Skeletal muscle cell (primary cell): ENCODE measurements at regions not wholly inside any gene's neighbourhood (a gene's known extent, or its start where the extent isn't known, plus 50 kb on each side); places are given as distances from the start of the nearest gene placed in this dataset.
"Not testable (repeated sequence)": the region's sequence is repeated elsewhere in the genome, so short reads cannot be mapped to it uniquely, and the experiment has no call there.

Source experiments
- DNase-seq: peaks from one replicate; pipeline ENCODE4 v3.0.0-alpha.2; 2010; ENCODE audit warnings: low read depth
- H3K4me3 ChIP-seq: 2 replicates; pipeline ENCODE4 v1.5.1; 2011; ENCODE audit warnings: low read depth, mild to moderate bottlenecking, control low read depth, low read length, moderate library complexity

DNA sequence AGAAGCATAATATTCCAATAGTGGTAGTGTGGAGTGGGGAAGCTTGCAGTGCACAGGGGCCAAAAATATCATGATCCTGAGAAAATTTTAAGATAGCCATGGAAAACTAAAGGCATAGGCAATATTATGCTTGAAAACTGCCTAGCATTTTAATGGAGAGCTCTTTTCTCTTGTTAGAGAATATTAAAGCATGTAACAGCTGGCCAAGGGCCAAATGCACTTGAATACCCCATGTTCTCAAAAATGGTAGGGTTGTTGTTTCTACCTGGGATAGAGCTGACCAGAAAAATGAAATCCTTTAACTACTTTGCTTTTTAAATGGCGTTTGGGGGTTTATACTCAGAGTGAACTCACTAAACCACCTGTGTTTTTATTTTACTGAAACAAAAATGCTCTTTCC is 739.6 kb upstream of the SLIT2 start:
- DNase-seq, result no peak
- H3K4me3 ChIP-seq, result no peak overlapping the region

DNA sequence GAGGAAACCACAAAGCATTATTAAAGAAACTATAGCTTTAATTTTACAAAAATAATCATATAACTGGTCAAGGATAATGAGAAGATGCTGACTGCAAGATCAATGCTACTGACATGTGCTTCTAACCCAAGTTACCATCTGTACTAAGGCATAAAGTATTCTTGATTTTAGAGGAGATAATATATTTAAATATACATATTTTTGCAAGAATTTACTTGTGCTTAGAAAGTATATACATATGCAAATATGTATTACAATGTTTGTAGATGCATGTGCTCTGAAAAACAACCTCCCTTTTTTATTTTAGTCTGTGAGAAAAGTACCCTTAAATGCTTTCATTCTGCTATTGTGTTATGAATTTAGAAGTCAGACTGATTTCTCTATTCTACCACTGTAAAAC is 740.7 kb upstream of the SLIT2 start:
- no peak for DNase-seq
- no peak overlapping the region for H3K4me3 ChIP-seq

DNA sequence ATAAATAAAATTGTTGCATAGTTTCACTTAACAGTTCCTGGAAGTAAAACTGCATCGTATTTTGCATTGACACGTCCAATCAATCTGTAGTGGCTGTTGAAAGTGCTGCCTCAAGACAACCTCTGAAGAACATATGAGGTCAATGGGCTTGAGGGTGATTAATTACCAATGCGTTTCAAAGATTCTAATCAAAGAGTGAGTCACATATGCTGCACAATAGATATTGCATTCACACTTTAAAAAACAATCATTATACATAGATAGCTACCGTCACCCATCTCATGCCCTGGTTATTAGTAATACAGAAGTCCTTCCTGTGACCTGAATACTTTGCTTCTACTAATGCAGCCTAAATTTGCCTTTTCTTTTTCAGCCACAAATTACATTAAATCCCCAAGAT is 743.3 kb upstream of the SLIT2 start:
- no peak for DNase-seq
- H3K4me3 ChIP-seq, result no peak overlapping the region

DNA sequence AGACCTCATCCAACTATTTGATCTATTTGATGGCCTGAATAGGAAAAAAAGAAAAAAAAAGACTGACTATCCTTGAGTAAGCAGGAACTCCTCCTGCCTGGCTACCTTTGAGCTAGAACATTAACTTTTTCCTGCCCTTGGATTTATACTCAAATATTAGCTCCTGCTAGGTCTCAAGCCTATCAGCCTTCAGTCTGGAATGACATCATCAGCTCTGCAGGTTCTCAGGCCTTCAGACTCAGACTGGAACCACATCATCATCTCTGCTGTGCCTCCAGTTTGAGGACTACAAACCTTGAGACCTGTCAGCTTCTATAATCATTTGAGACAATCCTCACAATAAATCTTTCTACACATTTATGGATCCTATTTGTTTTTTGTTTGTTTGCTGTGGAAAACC is 754.0 kb upstream of the SLIT2 start:
- no peak overlapping the region for H3K4me3 ChIP-seq
- no peak for DNase-seq

DNA sequence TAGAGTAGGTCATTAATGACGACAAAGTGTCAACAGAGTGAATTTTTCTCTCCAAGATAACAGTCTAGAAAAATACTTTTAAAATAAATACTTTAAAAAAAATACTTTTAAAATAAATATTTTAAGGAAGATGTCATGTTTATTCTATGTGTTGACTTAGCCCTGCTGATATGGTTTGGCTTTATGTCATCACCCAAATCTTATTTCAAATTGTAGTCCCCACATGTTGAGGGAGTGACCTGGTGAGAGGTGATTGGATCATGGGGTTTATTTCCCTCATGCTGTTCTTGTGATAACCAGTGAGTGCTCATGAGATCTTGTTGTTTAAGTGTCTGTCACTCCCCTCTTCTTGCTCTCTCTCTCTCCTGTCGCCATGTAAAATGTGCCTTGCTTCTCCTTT is 754.9 kb upstream of the SLIT2 start:
- DNase-seq, result no peak
- H3K4me3 ChIP-seq, result no peak overlapping the region

DNA sequence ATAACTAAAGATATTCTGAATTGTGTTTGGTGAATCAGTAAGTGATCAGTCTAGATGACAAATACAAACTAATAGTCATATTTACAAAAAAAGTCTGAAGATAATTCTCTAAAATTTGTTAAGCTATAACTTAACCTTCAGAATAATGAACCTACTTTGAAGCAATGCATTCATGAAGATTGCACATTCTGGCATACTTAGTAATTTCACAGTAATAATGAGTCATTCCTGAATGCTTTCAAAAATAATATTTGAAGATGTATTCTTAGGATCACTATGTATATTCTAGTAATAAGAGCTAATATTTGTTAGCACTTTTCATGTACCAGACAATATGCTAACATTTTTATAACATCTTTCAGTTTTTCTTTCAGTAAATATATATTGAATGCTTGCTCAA is 756.7 kb upstream of the SLIT2 start:
- no peak for DNase-seq
- no peak overlapping the region for H3K4me3 ChIP-seq

DNA sequence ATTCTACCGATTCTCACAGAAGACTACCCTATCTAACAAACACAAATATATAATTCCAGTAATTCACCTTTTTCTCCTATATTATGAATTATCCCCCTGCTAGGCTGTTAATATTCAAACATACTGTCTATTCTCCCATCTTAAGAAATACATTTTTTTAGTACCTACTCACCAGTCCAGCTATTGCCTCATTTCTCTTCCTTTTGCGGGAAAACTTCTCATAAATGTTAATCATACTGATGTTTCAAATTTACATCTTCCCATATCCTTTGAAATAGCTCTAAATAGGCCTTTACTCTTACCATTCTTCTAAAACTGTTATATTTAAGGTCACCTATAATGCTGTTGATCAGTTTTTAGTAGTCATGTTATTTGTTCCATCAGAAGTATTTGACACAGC is 759.1 kb upstream of the SLIT2 start:
- H3K4me3 ChIP-seq, result no peak overlapping the region
- no peak for DNase-seq

DNA sequence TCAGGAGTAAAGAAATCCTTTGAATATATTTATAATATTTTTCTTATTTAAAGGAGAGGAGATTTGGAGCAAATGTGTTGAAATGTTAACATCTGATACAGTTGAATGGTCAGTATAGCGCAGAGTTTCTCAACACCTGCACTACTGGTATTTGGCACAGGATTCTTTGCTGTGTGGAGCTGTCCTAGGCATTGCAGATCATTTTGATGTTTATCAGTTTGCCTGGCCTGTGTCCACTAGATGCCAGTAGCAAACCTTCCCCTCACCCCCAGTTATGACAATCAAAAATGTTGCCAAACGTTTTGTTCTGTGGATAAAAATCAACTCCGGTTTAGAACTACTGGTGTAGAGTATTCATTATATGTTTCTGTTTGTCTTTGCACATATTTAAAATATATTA is 765.3 kb upstream of the SLIT2 start:
- H3K4me3 ChIP-seq, result no peak overlapping the region
- DNase-seq, result no peak

DNA sequence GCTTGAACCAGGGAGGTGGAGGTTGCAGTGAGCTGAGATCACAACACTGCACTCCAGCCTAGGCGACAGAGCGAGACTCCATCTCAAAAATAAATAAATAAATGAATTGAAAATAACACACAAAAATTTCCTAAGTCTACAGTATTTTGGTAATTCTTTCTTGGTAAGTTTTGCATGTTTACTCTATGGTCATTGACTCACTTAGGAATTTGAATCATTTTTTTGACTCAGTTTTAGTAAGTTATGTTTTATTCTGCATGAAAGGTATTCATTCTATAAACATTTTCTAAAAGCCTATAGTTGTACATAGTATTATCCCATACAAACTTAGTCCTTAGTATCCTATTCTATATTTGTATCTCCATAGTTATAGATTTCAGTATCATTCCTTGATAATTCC is 772.9 kb upstream of the SLIT2 start:
- no peak overlapping the region for H3K4me3 ChIP-seq
- peak; percentile 3 for DNase-seq

DNA sequence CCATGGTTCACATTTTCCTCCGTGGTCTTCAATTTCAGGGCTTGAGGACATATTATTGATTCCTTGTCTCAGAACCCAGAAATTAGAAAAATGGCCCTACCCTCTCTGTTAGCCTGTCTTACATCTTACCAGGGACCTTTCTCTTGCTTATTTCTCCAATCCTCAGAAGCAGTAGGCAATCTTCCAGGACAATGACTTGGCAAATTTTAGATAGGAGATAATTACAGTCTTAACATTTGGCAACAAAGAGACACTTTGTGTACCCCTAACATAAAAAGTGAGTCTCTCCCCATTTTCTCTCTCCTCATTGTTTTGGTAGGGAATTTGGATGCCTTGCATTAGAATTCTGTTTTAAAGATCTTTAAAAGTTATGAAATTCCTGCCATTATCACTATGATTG is 778.1 kb upstream of the SLIT2 start:
- no peak overlapping the region for H3K4me3 ChIP-seq
- no peak for DNase-seq

DNA sequence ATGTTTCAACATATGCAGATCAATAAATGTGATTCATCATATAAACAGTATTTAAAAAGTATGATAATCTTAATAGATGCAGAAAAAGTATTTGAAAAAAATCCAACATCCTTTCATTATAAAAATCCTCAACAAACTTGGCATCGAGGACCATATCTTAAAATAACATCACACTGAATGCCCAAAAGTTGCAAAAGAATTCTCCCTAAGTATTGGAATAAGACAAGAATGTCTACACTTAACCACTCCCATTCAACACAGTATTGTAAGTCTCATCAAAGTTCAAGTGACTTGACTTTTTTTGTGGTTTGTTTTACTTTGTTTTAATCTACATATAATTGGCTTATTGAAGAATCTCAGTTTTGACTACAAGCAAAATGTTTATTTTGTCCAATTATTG is 779.0 kb upstream of the SLIT2 start:
- H3K4me3 ChIP-seq, result no peak overlapping the region
- DNase-seq, result no peak

DNA sequence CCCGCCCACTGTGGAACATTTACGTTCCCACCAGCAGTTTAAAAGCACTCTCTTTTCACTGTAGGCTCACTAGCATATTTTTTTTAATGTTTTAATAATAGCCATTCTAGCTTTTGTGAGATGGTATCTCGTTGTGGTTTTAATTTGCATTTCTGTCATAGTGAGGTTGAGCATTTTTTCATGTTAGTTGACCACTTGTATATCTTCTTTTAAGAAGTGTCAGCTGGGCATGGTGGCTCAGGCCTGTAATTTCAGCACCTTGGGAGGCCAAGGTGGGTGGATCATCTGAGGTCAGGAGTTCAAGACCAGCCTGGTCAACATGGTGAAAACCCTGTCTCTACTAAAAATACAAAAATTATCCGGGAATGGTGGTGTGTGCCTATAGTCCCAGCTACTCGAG is 781.7 kb upstream of the SLIT2 start:
- not testable (repeated sequence) for DNase-seq, H3K4me3 ChIP-seq

DNA sequence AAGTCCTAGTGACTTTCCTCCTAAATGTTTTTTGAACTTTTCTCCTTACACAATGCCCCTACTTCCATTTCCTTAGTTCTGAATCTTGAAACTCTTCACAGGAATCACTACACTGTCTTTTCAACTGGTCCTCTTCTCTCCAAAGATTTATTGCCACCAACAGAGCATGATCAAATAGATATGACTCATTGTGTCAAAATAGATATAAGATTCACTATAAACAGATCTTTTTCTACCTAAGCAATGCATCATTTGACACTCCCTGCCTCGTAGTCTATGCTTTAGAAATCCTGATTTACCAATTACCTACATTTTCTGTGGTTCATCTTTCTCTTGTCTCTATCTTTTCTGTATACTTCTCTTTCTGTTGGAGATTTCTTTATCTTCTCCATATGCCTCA is 789.6 kb upstream of the SLIT2 start:
- no peak for DNase-seq

DNA sequence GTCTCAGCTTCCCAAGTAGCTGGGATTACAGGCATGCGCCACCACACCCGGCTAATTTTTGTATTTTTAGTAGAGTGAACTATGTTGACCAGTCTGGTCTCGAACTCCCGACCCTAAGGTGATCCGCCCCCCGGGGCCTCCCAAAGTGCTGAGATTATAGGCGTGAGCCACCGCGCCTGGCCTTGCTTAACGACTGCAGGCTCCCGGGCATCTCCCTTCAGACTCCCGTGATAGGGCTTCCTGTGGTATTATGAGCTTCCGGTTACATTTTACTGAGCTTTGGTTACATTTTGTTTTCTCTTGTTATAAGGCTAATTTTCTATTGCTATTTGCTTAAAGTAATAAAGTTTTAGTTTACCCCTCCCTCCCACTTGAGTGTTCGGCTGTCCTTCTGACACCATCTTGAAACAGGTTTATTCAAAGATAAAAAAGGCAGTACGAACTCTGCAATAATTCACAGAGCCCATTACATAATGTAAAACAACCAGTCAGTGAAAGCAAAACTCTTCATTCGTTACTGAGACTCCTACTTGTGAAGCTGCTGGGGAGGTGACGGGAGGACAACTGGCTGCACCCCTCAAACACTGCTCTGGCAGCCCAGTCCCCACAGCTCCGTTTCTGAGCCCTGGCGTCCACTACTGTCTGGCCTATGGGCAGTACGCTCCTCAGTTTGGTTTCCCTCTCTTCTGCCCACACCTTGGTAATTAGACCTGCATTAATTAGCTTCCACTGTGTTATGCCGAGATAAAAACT is 795.7 kb upstream of the SLIT2 start:
- no peak for DNase-seq
- H3K4me3 ChIP-seq, result no peak overlapping the region

More for the DNA sequence above, 789.6 kb upstream of the SLIT2 start:
- H3K4me3 ChIP-seq, result no peak overlapping the region

DNA sequence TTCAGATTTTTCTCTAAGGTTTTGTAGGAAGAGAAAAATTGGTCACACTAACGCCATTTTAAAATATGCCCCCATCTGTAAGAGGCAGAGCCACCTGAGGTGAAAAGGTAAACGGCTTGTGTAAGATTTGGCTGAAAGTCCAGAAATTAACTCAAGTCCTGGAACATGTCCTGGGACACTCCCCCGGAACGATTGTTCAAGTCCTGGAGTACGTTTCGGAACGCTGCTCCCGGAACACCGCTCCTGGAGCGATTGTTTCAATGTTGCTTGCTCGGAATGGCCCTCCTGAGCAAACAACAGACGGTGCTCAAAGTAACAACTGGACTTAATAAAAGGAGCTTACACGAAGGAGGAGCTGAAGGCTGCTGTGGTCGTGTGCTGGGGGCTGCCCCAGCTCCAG is 796.5 kb upstream of the SLIT2 start:
- no peak for DNase-seq

DNA sequence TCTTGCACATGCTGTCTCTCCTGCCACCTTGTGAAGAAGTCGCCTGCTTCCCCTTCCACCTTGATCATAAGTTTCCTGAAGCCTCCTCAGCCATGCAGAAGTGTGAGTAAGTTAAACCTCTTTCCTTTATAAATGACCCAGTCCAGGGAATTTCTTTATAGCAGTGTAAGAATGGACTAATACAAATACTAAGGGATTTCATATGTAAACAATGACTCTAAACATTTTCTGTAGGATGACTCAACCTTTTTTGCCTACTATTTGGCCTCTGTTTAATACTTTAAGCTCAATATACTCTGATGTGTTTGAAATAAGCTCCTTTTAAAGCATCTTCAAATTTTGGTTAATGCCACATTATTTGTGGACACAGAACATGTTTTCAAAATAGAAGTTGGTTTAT is 813.5 kb upstream of the SLIT2 start:
- no peak overlapping the region for H3K4me3 ChIP-seq
- peak; percentile 10 for DNase-seq

More for the DNA sequence above, 796.5 kb upstream of the SLIT2 start:
- peak overlapping the region; percentile 24 for H3K4me3 ChIP-seq

DNA sequence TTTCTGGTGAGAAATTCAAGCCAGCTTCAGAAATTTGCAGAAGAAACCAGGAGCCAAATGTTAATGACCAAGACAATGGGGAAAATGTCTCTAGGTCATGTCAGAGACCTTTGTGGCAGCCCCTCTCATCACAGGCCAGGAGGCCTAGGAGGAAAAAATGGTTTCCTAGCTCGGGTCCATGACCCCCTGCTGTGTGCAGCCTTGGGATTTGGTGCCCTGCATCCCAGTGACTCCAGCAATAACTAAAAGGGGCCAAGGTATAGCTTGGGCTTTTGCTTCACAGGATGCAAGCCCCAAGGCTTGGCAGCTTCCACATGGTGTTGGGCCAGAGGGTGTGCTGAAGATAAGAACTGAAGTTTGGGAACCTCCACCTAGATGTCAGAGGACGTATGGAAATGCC is 814.7 kb upstream of the SLIT2 start:
- no peak for DNase-seq
- H3K4me3 ChIP-seq, result no peak overlapping the region

DNA sequence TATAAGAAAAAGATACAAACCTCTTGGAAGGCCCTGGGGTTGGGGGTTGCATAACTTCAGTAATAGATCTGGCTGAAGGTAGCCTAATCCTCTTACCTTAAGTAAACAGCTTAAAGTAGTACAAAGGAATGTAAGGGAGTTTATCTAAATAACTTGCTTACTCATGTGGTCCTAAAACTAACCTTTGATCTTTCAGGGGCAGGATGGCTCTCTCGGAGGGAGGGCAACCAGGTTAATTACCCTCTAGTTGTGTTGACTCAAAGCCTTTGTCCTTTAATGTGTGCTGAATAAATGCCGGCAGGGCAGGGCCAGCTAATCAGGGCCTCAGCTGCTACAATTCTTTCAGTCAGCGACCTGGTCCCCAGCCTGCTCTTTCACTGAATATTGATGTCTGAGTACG is 822.0 kb upstream of the SLIT2 start:
- DNase-seq, result no peak
- H3K4me3 ChIP-seq, result no peak overlapping the region

DNA sequence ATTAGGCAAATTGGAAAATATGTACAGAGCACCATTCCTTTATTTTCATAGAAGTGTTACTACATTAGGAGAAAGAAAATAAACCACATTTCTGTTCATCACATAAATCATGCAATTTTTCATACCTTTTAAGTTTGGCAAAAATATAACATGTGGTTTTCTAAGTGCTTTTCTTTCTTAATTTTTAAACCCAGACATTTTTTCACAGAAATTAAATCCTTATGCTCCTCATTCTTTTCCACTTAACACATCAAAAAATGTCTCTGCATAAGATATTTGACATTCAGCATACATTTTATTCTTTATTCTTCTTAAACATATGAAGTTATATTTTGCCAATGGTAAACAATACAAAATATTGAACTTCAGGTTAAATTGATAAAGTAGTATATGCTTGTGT is 826.6 kb upstream of the SLIT2 start:
- no peak for DNase-seq

DNA sequence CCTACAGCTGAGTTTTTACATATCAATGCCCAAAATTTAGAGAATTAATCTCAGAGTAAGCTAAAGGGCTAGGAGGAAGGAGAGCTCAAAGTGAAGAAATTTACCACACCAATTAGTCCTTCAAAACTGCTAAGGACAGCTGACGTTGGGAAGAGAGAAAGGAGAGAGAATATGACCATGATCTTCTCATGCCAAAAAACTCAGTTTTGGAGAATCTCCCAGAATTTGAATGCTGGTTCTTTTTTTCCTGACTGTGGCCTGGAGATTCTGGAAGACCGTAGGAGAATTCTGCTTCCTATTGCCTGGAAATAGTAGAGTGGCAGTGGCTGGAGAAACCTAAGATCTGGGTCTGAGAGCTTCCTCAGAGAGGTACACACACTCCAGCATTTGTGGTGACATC is 834.4 kb upstream of the SLIT2 start:
- no peak overlapping the region for H3K4me3 ChIP-seq
- no peak for DNase-seq

More for the DNA sequence above, 826.6 kb upstream of the SLIT2 start:
- H3K4me3 ChIP-seq, result no peak overlapping the region

DNA sequence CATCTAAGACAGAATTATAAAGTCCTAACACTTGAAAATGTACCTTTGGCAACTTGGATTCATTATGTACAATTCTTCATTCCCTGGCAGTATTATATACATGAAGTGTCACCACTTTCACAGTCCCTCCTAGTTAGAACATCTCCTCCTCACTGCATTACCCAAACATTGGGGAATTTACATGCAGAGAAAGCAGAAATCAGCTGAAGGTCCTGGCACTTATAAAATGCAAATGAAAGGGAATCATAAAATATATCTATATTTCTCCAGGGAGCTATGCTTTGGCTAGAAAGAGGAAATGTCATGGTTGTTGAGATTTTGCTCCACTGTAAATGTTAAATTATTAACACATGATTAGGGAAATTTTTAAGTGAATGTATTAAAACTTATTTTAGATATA is 835.6 kb upstream of the SLIT2 start:
- no peak for DNase-seq
- H3K4me3 ChIP-seq, result no peak overlapping the region

DNA sequence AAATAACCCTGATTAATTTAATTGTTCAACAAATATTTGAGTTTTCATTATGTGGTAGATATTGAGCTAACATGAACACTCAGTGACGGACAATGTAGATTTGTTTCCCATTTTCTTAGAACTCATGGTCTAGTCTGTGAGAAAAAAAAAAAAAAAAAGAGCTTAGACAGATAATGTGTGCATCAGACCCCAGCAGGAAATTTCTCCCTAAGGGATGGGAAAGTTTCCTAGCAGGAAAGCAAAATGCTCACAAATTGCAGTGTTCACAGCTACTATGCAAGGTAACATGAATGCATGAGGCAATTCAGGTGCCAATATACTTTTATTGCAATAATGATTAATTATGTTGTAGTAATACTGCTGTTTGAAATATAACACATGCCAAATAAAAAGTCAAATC is 843.2 kb upstream of the SLIT2 start:
- DNase-seq, result no peak
- no peak overlapping the region for H3K4me3 ChIP-seq
